GM18520 (cell line): ENCODE measurements at regions not wholly inside any gene's neighbourhood (a gene's known extent, or its start where the extent isn't known, plus 50 kb on each side); places are given as distances from the start of the nearest gene placed in this dataset.
"Not testable (repeated sequence)": the region's sequence is repeated elsewhere in the genome, so short reads cannot be mapped to it uniquely, and the experiment has no call there.

Experiments used
- ATAC-seq: cut with Tn5 transposase; IDR thresholded peaks from one replicate; pipeline ENCODE4 v1.9.1; 2021; ENCODE audit not compliant: unreplicated experiment

- no peak for ATAC-seq
These were observed 166.5 kb upstream of the IL12B start for GRCh38 chr5:159496773-159497172.

GRCh38 chr5:159497221-159497620, 166.9 kb upstream of the IL12B start:
- no peak for ATAC-seq

- no peak for ATAC-seq
These were observed 168.3 kb upstream of the IL12B start for GRCh38 chr5:159498630-159499029.

- not testable (repeated sequence) for ATAC-seq
These were observed 171.8 kb upstream of the IL12B start for GRCh38 chr5:159502116-159502515.

- no peak for ATAC-seq
These were observed 172.9 kb upstream of the IL12B start for GRCh38 chr5:159503236-159503635.

- ATAC-seq: no peak
These were observed 174.0 kb upstream of the IL12B start for GRCh38 chr5:159504106-159504856.

- ATAC-seq: no peak
These were observed 174.6 kb upstream of the IL12B start for GRCh38 chr5:159504857-159505304.

- no peak for ATAC-seq
These were observed 176.8 kb upstream of the IL12B start for GRCh38 chr5:159507055-159507454.

GRCh38 chr5:159507661-159508060, 177.4 kb upstream of the IL12B start:
- no peak for ATAC-seq

- ATAC-seq: no peak
These were observed 178.1 kb upstream of the IL12B start for GRCh38 chr5:159508344-159508743.

- ATAC-seq: no peak
These were observed 178.8 kb upstream of the IL12B start for GRCh38 chr5:159509002-159509660.

GRCh38 chr5:159510282-159510681, 180.0 kb upstream of the IL12B start:
- ATAC-seq: no peak

- no peak for ATAC-seq
These were observed 181.3 kb upstream of the IL12B start for GRCh38 chr5:159511570-159511969.

GRCh38 chr5:159512064-159512463, 181.8 kb upstream of the IL12B start:
- ATAC-seq: no peak

GRCh38 chr5:159514229-159514810, 184.0 kb upstream of the IL12B start:
- no peak for ATAC-seq

GRCh38 chr5:159515197-159515596, 184.9 kb upstream of the IL12B start:
- no peak for ATAC-seq

- peak; percentile 91 for ATAC-seq
These were observed 185.7 kb upstream of the IL12B start for GRCh38 chr5:159515909-159516415.

GRCh38 chr5:159518371-159518770, 188.1 kb upstream of the IL12B start:
- ATAC-seq: no peak

GRCh38 chr5:159519365-159519764, 189.1 kb upstream of the IL12B start:
- no peak for ATAC-seq

GRCh38 chr5:159522841-159523240, 192.6 kb upstream of the IL12B start:
- no peak for ATAC-seq

GRCh38 chr5:159524279-159524678, 194.0 kb upstream of the IL12B start:
- not testable (repeated sequence) for ATAC-seq

GRCh38 chr5:159525117-159525516, 194.8 kb upstream of the IL12B start:
- no peak for ATAC-seq
